Fibroblast of lung (primary cell): ENCODE measurements at regions not wholly inside any gene's neighbourhood (a gene's known extent, or its start where the extent isn't known, plus 50 kb on each side); places are given as distances from the start of the nearest gene placed in this dataset.
"Not testable (repeated sequence)": the region's sequence is repeated elsewhere in the genome, so short reads cannot be mapped to it uniquely, and the experiment has no call there.

Experiments
- DNase-seq, 2 donors: peaks; one replicate each; pipeline versions ENCODE4 v3.0.0 to v3.0.0-alpha.2; 2010; ENCODE audit warnings: low read depth in 2 of 2
- H2AFZ ChIP-seq: 2 replicates; pipeline ENCODE4 v1.5.1; 2012; ENCODE audit warnings: low read length, control low read depth, inconsistent platforms
- H3K27ac ChIP-seq: 2 replicates; pipeline ENCODE4 v1.5.1; 2011; ENCODE audit warnings: low read length, control low read depth; ENCODE audit not compliant: insufficient read depth
- H3K27me3 ChIP-seq: 2 replicates; pipeline ENCODE4 v1.5.1; 2011; ENCODE audit warnings: mild to moderate bottlenecking, low read length; ENCODE audit not compliant: control insufficient read depth, insufficient read depth
- H3K36me3 ChIP-seq: 2 replicates; pipeline ENCODE4 v1.5.1; 2011; ENCODE audit warnings: low read length; ENCODE audit not compliant: control insufficient read depth, insufficient read depth
- H3K4me1 ChIP-seq: 2 replicates; pipeline ENCODE4 v1.5.1; 2011; ENCODE audit warnings: low read length; ENCODE audit not compliant: control insufficient read depth, insufficient read depth; ENCODE audit errors: extremely low read depth
- H3K4me2 ChIP-seq: 2 replicates; pipeline ENCODE4 v1.5.1; 2011; ENCODE audit warnings: low read length, control low read depth; ENCODE audit not compliant: insufficient read depth; ENCODE audit errors: extremely low read depth
- H3K4me3 ChIP-seq, 4 experiments: fragments of 200-600 bp in 1 of 4; sonication (generic) in 1 of 4; replicated peaks in 1 of 4; 2 replicates each; pipeline ENCODE4 v1.5.1; 2011 to 2016; ENCODE audit warnings: low read length in 4 of 4, low read depth in 3 of 4, mild to moderate bottlenecking in 3 of 4, control low read depth in 2 of 4, inconsistent platforms in 1 of 4, mixed read lengths in 1 of 4; ENCODE audit not compliant: insufficient read depth in 1 of 4; ENCODE audit errors: control extremely low read depth in 1 of 4
- H3K79me2 ChIP-seq: 2 replicates; pipeline ENCODE4 v1.5.1; 2012; ENCODE audit warnings: mild to moderate bottlenecking, low read length, inconsistent platforms; ENCODE audit not compliant: control insufficient read depth, insufficient read depth
- H3K9ac ChIP-seq: 2 replicates; pipeline ENCODE4 v1.5.1; 2011; ENCODE audit warnings: mild to moderate bottlenecking, low read length, control low read depth; ENCODE audit not compliant: insufficient read depth
- H3K9me3 ChIP-seq: 2 replicates; pipeline ENCODE4 v1.5.1; 2012; ENCODE audit warnings: low read depth, low read length; ENCODE audit not compliant: control insufficient read depth, insufficient read depth
- H4K20me1 ChIP-seq: 2 replicates; pipeline ENCODE4 v1.5.1; 2011; ENCODE audit warnings: low read length; ENCODE audit not compliant: control insufficient read depth, insufficient read depth; ENCODE audit errors: extremely low read depth

DNA sequence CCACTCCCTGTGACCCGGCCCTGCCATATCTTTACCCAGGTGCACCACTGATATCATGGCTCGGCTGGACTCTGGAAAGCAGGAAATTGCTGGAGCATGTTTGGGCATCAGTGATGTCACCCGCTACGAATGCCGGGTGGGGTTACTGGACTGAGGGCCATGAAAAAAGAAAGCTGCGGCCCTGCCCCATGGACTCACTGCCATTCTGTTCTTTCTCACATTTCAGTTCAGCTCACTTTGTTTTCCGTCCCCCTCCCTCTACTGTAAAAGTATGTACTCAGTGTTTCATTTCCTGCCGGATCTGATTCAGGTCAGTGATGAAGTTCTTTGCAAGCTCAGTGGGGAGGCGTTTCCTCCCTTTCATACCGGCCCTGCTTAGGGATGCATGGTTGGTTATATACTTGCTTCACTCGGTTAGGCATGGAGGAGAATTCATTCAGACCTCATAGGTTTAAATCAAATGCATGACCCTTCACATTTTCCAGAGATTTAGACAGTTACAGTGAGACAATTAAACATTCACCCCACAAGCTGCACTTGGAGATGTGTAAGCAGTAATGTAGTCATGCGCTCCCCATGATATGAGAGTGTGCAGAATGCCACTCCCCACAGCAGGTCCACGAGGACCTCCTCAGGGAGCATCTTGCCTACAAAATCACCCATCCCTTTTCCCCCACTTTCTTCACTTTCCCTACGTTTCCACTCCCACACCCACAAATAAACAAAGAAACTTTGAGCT, 1938.5 kb downstream of the FOXD4L5 start:
- H3K79me2 ChIP-seq, H3K27ac ChIP-seq, H3K27me3 ChIP-seq, H3K4me3 ChIP-seq, H3K9me3 ChIP-seq, H2AFZ ChIP-seq, H4K20me1 ChIP-seq, H3K4me2 ChIP-seq, H3K4me1 ChIP-seq, H3K36me3 ChIP-seq, H3K9ac ChIP-seq: not testable (repeated sequence)
- peak; percentile 74 to 90 for DNase-seq

DNA sequence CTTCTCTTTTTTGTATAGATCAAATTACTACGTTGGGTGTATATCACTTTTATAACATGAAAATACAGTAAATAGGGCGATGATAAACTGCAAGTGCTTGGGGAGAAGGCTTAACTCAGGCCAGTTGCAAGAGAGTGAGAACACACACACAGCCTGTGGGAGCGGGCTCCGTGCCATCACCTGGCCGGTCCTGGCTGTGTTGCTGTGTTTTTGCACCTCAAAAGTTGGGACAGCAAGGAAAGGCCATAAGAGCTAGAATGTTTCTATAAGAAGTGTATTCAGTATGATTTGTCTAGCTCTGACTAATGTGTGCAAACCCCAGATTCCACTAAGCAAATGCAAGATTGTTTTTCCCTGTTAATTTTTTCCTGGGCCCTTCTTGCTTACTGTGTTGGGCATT, 1940.6 kb downstream of the FOXD4L5 start:
- H3K9ac ChIP-seq, DNase-seq, H3K79me2 ChIP-seq, H3K4me2 ChIP-seq, H3K4me3 ChIP-seq, H3K9me3 ChIP-seq, H3K27me3 ChIP-seq, H3K4me1 ChIP-seq, H3K36me3 ChIP-seq, H4K20me1 ChIP-seq, H3K27ac ChIP-seq, H2AFZ ChIP-seq: not testable (repeated sequence)

DNA sequence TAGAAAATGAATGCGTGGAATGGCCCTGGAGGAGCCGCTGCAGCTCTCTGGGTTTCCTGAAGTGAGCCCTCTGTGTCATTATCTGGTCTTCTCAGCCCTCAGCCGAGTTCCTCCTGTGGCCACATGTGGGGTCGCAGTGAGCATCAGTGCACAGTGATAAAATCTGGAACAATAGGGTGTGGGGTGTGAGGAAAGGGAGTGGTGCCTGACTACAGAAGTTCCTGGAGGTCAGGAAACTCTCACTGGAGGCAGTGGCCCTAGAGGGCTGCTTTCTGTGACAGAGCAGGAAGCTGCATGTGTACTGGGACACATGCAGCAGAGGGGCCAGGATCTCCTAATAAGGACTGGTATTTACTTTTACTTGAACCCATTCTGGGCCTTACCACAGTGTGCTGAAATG, 1942.5 kb downstream of the FOXD4L5 start:
- H3K36me3 ChIP-seq, H3K9me3 ChIP-seq, H2AFZ ChIP-seq, H3K27ac ChIP-seq, H3K27me3 ChIP-seq, H3K4me2 ChIP-seq, H3K9ac ChIP-seq, H3K79me2 ChIP-seq, H3K4me3 ChIP-seq, H4K20me1 ChIP-seq, H3K4me1 ChIP-seq: not testable (repeated sequence)
- DNase-seq, result peak in 1 of 2 donors; percentile 32

DNA sequence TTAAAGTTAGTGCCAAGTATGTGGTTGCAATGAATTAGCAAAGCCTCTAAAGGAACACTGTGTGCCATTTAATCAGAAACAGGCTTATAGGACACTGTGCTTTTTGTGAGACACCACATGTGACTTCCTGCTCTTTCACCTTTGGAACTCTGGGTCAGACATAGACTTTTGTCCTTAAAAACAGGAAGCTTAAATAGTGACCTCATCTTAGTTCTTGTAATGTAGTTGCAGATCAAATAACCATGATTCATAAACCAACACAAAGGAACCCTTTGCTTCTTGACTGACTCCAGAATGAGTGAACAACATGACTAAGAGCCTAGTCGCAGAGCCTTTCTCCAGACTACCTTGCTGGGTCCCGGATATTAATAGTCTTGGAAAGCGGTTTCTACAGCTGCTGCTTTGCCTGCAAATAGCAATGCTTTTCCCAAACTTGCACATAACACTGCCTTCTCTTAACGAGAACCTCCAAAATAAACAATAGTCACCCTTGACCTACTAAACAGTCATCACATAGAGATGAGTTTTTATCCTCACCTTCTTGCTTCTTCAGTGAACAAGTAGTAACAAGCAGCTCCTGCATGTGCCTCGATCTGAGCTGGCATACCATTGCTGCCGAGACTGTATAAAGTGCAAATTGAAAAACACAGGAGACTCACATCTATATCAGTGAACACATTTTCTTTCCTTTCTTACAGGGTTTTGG, 1947.0 kb downstream of the FOXD4L5 start:
- not testable (repeated sequence) for H3K27ac ChIP-seq, H3K79me2 ChIP-seq, H2AFZ ChIP-seq, H3K9ac ChIP-seq, H3K27me3 ChIP-seq, H3K4me2 ChIP-seq, H4K20me1 ChIP-seq, H3K4me1 ChIP-seq, H3K9me3 ChIP-seq, H3K36me3 ChIP-seq, H3K4me3 ChIP-seq
- peak; percentile 63 to 88 for DNase-seq

DNA sequence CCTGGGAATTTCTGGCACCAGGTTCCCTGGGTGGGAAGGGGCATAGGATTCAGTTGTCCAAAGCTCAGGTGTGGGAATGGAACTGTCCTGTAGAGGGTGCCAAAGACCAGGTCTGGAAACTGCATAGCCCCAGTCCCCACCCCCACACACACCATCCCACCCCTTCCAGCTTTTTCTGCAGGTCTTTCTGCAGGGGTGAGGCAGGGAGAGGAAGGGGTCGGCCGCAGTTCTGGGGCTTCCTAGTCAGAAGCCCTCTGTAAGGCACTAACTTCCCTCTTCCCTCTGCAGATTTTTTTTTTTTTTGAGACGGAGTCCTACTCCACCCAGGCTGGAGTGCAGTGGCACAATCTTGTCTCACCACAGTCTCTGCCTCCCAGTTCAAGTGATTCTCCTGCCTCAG, 1949.7 kb downstream of the FOXD4L5 start:
- not testable (repeated sequence) for H3K36me3 ChIP-seq, H3K4me2 ChIP-seq, H3K27me3 ChIP-seq, H3K9ac ChIP-seq, H3K4me3 ChIP-seq, DNase-seq, H3K27ac ChIP-seq, H3K9me3 ChIP-seq, H3K4me1 ChIP-seq, H2AFZ ChIP-seq, H4K20me1 ChIP-seq, H3K79me2 ChIP-seq

DNA sequence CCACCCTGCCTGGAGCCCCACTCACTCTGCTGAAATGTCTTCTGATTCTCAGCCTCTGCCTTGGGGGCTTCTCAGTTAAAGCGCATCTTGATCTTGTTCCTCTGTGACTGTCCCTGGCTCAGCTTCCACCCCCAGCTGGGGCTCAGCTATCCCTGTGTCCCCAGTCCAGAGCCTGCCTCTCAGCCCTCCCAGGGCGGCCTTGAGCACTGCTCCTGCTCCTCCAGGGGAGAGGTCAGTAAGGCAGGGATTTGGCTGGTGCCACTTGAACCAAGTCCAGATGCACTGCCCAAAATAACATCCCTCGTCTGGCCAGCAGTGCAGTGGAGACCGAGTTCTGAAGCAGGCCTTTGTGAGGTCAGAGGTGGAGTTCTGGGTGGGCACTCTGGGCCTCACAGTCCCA, 1950.8 kb downstream of the FOXD4L5 start:
- not testable (repeated sequence) for H3K79me2 ChIP-seq, H3K4me3 ChIP-seq, H3K4me1 ChIP-seq, H3K4me2 ChIP-seq, DNase-seq, H3K9me3 ChIP-seq, H4K20me1 ChIP-seq, H2AFZ ChIP-seq, H3K9ac ChIP-seq, H3K27me3 ChIP-seq, H3K27ac ChIP-seq, H3K36me3 ChIP-seq

DNA sequence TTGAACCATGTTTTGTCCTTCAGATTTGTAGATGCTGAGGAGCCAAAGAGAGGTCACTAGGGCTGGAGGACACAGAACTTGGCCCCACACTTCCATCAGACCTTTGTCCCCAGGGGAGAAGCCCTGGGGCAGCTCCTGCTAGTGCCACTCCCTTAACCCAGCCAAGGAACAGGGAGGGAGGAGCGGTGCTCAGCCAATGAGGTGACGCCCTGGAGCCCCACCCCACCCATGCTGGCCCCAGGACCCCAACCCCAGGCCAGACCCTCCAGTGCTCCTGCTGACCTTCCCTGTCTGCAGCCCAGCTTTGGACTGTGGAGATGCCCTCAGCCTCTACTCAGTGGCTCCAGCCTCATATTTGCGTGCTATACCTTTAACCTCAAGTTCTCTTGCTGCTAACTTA, 1951.9 kb downstream of the FOXD4L5 start:
- not testable (repeated sequence) for H3K4me1 ChIP-seq, H2AFZ ChIP-seq, DNase-seq, H4K20me1 ChIP-seq, H3K79me2 ChIP-seq, H3K4me2 ChIP-seq, H3K9me3 ChIP-seq, H3K4me3 ChIP-seq, H3K9ac ChIP-seq, H3K36me3 ChIP-seq, H3K27ac ChIP-seq, H3K27me3 ChIP-seq
